ENCODE measurements at regions not wholly inside any gene's neighbourhood (a gene's known extent, or its start where the extent isn't known, plus 50 kb on each side); places are given as distances from the start of the nearest gene placed in this dataset.
"Not testable (repeated sequence)": the region's sequence is repeated elsewhere in the genome, so short reads cannot be mapped to it uniquely, and the experiment has no call there.

GRCh38 chr16:59373632-59374031 lies 639.5 kb upstream of the GOT2 start:
- DNase-seq = no peak

GRCh38 chr16:59370717-59371116 lies 636.6 kb upstream of the GOT2 start:
- no peak for DNase-seq

GRCh38 chr16:59369523-59369922 lies 635.4 kb upstream of the GOT2 start:
- DNase-seq = no peak

GRCh38 chr16:59368586-59368985 lies 634.5 kb upstream of the GOT2 start:
- no peak for DNase-seq

GRCh38 chr16:59356709-59357108 lies 622.6 kb upstream of the GOT2 start:
- DNase-seq = no peak

- DNase-seq = no peak
These were observed 622.0 kb upstream of the GOT2 start for GRCh38 chr16:59356144-59356543.

- DNase-seq = no peak
These were observed 621.6 kb upstream of the GOT2 start for GRCh38 chr16:59355704-59356103.

GRCh38 chr16:59351305-59351903 lies 617.3 kb upstream of the GOT2 start:
- DNase-seq = no peak

GRCh38 chr16:59350670-59351069 lies 616.6 kb upstream of the GOT2 start:
- no peak for DNase-seq

GRCh38 chr16:59342669-59343068 lies 608.6 kb upstream of the GOT2 start:
- DNase-seq = no peak

GRCh38 chr16:59341368-59341767 lies 607.3 kb upstream of the GOT2 start:
- no peak for DNase-seq

GRCh38 chr16:59339871-59340270 lies 605.8 kb upstream of the GOT2 start:
- DNase-seq = no peak

GRCh38 chr16:59336136-59336695 lies 602.1 kb upstream of the GOT2 start:
- DNase-seq = no peak

GRCh38 chr16:59331708-59332107 lies 597.6 kb upstream of the GOT2 start:
- not testable (repeated sequence) for DNase-seq

GRCh38 chr16:59330019-59330670 lies 596.0 kb upstream of the GOT2 start:
- no peak for DNase-seq

- no peak for DNase-seq
These were observed 594.8 kb upstream of the GOT2 start for GRCh38 chr16:59328961-59329360.

- no peak for DNase-seq
These were observed 593.8 kb upstream of the GOT2 start for GRCh38 chr16:59327894-59328293.

GRCh38 chr16:59326955-59327354 lies 592.8 kb upstream of the GOT2 start:
- no peak for DNase-seq

- DNase-seq = no peak
These were observed 590.3 kb upstream of the GOT2 start for GRCh38 chr16:59324462-59324861.

- no peak for DNase-seq
These were observed 586.5 kb upstream of the GOT2 start for GRCh38 chr16:59320657-59321056.

GRCh38 chr16:59319871-59320270 lies 585.8 kb upstream of the GOT2 start:
- DNase-seq = no peak

GRCh38 chr16:59305850-59306249 lies 571.7 kb upstream of the GOT2 start:
- DNase-seq = no peak

- no peak for DNase-seq
These were observed 562.8 kb upstream of the GOT2 start for GRCh38 chr16:59296888-59297287.

GRCh38 chr16:59295993-59296736 lies 562.0 kb upstream of the GOT2 start:
- no peak for DNase-seq
